ENCODE measurements at regions not wholly inside any gene's neighbourhood (a gene's known extent, or its start where the extent isn't known, plus 50 kb on each side); places are given as distances from the start of the nearest gene placed in this dataset.

DNA sequence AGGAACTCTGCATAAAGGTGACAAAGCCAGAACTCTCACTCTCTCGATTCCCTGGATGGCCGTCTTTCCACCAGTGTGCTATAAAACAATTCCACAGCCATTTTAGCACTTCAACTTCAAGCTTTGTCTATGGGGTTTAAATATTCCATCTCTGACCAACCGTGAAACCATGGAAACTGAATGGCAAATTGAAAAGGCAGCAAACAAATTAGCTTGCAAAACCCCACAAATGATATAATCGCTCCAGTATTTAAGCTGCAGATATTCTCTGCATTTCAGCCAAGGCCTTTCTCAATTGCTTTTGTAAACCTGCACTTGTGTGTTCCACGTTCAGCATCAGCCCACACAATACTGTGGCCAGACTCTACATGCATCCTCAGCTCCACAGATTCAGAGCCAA, 131.7 kb upstream of the ISX start:
- Histone ChIP-seq H3K4me1 (ENCODE audit: control insufficient read depth in 1 of 2, insufficient read depth in 2 of 2, low read length in 2 of 2) (no peaks in the 10 kb centered on the region), H3K9me2 (ENCODE audit: insufficient read depth) (no peaks in the 10 kb centered on the region), H3K4me3 (replicated peaks in 1 of 2; ENCODE audit: low read depth in 1 of 2, low read length in 2 of 2) (no peak overlapping the region), H4K20me1 (ENCODE audit: insufficient read depth) (no peaks in the 10 kb centered on the region; the same call in 1 of the 2 replicates), H3K36me3 (ENCODE audit: control insufficient read depth in 1 of 2, insufficient read depth in 2 of 2, low read length in 2 of 2) (no peaks in the 10 kb centered on the region), H3K27ac (ENCODE audit: low read depth, low read length) (no peak overlapping the region), H2AFZ (ENCODE audit: low read depth, low read length, poor library complexity, severe bottlenecking) (no peak overlapping the region), H3K79me2 (ENCODE audit: insufficient read depth, low read length) (no peaks in the 10 kb centered on the region), H3K27me3 (ENCODE audit: insufficient read depth, low read length) (peaks cover 11% of the 10 kb centered on the region; the same call in 1 of the 2 replicates), H3K9me3 (ENCODE audit: control insufficient read depth in 1 of 2, insufficient read depth in 1 of 2, low read depth in 1 of 2, low read length in 2 of 2) (no peaks in the 10 kb centered on the region), H3K9ac (ENCODE audit: low read length) (no peak overlapping the region), H3K4me2 (ENCODE audit: low read length) (no peak overlapping the region)
- no peak for DNase-seq (ENCODE audit: low read depth, low spot score)
- BruUV-seq (replicated peaks) = no TSS peak
- intact Hi-C loops (cut with micrococcal nuclease) = loop anchor here (5.0 kb wide), 1 partner anchor 193 kb away; no protein-coding TSS in a partner anchor
- ChIA-PET CTCF (no interaction called here), RAD21 (ENCODE audit: low non-redundant PET in 1 of 2, low total read pairs in 2 of 2, uncharacterized antibody in 2 of 2, unreplicated experiment in 2 of 2) (no interaction called here), POLR2A (no interaction called here)
- no peak for TF ChIP-seq JUND (IDR thresholded peaks at IDR 0.05)
- TF ChIP-seq ELF1 (IDR thresholded peaks at IDR 0.05; ENCODE audit: borderline replicate concordance, low read depth) = no peak
- TF ChIP-seq, protein P1, sequence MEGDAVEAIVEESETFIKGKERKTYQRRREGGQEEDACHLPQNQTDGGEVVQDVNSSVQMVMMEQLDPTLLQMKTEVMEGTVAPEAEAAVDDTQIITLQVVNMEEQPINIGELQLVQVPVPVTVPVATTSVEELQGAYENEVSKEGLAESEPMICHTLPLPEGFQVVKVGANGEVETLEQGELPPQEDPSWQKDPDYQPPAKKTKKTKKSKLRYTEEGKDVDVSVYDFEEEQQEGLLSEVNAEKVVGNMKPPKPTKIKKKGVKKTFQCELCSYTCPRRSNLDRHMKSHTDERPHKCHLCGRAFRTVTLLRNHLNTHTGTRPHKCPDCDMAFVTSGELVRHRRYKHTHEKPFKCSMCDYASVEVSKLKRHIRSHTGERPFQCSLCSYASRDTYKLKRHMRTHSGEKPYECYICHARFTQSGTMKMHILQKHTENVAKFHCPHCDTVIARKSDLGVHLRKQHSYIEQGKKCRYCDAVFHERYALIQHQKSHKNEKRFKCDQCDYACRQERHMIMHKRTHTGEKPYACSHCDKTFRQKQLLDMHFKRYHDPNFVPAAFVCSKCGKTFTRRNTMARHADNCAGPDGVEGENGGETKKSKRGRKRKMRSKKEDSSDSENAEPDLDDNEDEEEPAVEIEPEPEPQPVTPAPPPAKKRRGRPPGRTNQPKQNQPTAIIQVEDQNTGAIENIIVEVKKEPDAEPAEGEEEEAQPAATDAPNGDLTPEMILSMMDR (IDR thresholded peaks at IDR 0.05 in 2 of 3, conservative IDR thresholded peaks at IDR 0.05 in 1 of 3; ENCODE audit: borderline replicate concordance in 1 of 3, insufficient read depth in 1 of 3, low read depth in 2 of 3, low read length in 2 of 3) = no peak
- TF ChIP-seq POLR2A (IDR thresholded peaks at IDR 0.05; ENCODE audit: borderline replicate concordance, extremely low read depth, insufficient read depth, insufficient read length) = no peak
- TF ChIP-seq REST (IDR thresholded peaks at IDR 0.05; ENCODE audit: low read depth) = no peak
- no peak for TF ChIP-seq YY1 (IDR thresholded peaks at IDR 0.05; ENCODE audit: extremely low read depth, insufficient replicate concordance, low read depth, low read length)
- TF ChIP-seq ZBTB33 (IDR thresholded peaks at IDR 0.05; ENCODE audit: extremely low read depth, insufficient replicate concordance, low read length) = no peak
- no peak for TF ChIP-seq EZH2 (IDR thresholded peaks at IDR 0.05)
- TF ChIP-seq POLR2AphosphoS5 (IDR thresholded peaks at IDR 0.05; ENCODE audit: low read depth, low read length) = no peak
- no peak for TF ChIP-seq EGR1 (IDR thresholded peaks at IDR 0.05; ENCODE audit: low read depth)
- TF ChIP-seq ZFX (IDR thresholded peaks at IDR 0.05) = no peak
- TF ChIP-seq, protein P2, sequence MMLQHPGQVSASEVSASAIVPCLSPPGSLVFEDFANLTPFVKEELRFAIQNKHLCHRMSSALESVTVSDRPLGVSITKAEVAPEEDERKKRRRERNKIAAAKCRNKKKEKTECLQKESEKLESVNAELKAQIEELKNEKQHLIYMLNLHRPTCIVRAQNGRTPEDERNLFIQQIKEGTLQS (IDR thresholded peaks at IDR 0.05) = no peak
- no peak for TF ChIP-seq ZNF274 (IDR thresholded peaks at IDR 0.05; ENCODE audit: low read depth, low read length)
- TF ChIP-seq EZH2phosphoT487 (IDR thresholded peaks at IDR 0.05; ENCODE audit: borderline replicate concordance) = no peak
- TF ChIP-seq TCF7L2 (IDR thresholded peaks at IDR 0.05; ENCODE audit: borderline replicate concordance, extremely low read depth, insufficient read depth, insufficient read length) = no peak
- TF ChIP-seq SP1 (IDR thresholded peaks at IDR 0.05; ENCODE audit: low read depth) = no peak
- no peak for TF ChIP-seq RAD21 (IDR thresholded peaks at IDR 0.05; ENCODE audit: low read depth)
- no peak for TF ChIP-seq FOSL1 (IDR thresholded peaks at IDR 0.05; ENCODE audit: low read depth)
- no peak for ATAC-seq
